ENCODE measurements at regions not wholly inside any gene's neighbourhood (a gene's known extent, or its start where the extent isn't known, plus 50 kb on each side); places are given as distances from the start of the nearest gene placed in this dataset.

- no peaks in the 10 kb centered on the region for H3K27me3 ChIP-seq
- H3K4me1 ChIP-seq: no peaks in the 10 kb centered on the region
- no peaks in the 10 kb centered on the region for H3K9me3 ChIP-seq
- no peaks in the 10 kb centered on the region for H3K36me3 ChIP-seq
- no peak for DNase-seq
- H3K27ac ChIP-seq: no peak overlapping the region
- intact Hi-C loops (cut with DNase I; ENCODE audit: low total_unique reads): no loop called here
- H3K4me3 ChIP-seq: no peak overlapping the region
- TF ChIP-seq POLR2A (IDR thresholded peaks at IDR 0.05): no peak
- TF ChIP-seq, protein P1, sequence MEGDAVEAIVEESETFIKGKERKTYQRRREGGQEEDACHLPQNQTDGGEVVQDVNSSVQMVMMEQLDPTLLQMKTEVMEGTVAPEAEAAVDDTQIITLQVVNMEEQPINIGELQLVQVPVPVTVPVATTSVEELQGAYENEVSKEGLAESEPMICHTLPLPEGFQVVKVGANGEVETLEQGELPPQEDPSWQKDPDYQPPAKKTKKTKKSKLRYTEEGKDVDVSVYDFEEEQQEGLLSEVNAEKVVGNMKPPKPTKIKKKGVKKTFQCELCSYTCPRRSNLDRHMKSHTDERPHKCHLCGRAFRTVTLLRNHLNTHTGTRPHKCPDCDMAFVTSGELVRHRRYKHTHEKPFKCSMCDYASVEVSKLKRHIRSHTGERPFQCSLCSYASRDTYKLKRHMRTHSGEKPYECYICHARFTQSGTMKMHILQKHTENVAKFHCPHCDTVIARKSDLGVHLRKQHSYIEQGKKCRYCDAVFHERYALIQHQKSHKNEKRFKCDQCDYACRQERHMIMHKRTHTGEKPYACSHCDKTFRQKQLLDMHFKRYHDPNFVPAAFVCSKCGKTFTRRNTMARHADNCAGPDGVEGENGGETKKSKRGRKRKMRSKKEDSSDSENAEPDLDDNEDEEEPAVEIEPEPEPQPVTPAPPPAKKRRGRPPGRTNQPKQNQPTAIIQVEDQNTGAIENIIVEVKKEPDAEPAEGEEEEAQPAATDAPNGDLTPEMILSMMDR (IDR thresholded peaks at IDR 0.05): no peak
Measured at GRCh38 chr3:137820366-137820765, 56.3 kb downstream of the SOX14 start.

DNA sequence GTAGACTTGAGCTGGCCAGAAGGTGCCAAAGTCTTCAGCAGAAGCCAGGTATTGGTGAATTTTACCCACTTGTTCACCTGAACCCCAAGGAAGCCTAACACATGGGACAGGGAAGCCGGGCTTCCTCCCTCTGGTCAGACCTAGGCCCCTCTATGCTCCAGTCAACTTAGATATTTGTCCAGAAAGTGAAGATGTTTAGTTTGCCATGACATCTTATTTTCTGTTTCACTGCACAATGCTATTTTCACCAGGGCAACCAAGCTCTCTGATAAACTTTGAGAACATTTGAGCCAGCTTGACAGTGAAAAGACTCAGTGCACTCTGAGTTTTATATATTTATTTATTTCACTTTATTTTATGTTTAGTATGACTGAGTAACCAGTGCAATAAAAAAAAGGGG, 71.0 kb downstream of the SOX14 start:
- Histone ChIP-seq H3K4me3 (no peak overlapping the region), H3K4me1 (no peaks in the 10 kb centered on the region), H3K27ac (no peak overlapping the region), H3K9me3 (no peaks in the 10 kb centered on the region), H3K27me3 (no peaks in the 10 kb centered on the region), H3K36me3 (no peaks in the 10 kb centered on the region)
- intact Hi-C loops (cut with DNase I; ENCODE audit: low total_unique reads): no loop called here
- TF ChIP-seq, protein P1 (IDR thresholded peaks at IDR 0.05): no peak
- no peak for TF ChIP-seq POLR2A (IDR thresholded peaks at IDR 0.05)
- DNase-seq: no peak

DNA sequence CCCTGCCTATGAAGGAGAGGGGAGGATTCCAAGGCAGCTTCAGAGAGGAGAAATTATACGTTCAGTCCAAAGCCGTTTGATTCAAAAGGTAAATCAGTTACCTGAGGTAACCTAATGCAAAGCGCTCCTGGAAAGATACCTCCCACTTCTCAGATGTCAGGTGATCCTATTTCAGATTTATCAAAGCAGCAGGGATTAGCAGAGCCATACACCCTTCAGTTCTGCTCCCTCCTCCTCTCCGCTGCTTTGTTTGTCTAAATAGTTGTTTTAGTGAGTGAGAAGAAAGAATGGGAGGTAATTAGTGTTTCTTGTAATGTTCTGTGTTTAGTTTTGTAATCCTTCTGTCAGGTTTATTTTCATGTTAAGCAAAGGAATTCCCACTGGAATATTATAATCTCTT, 81.1 kb downstream of the SOX14 start:
- Histone ChIP-seq H3K36me3 (no peaks in the 10 kb centered on the region), H3K9me3 (no peaks in the 10 kb centered on the region), H3K27me3 (no peaks in the 10 kb centered on the region), H3K4me3 (no peak overlapping the region), H3K27ac (no peak overlapping the region), H3K4me1 (no peaks in the 10 kb centered on the region)
- intact Hi-C loops (cut with DNase I; ENCODE audit: low total_unique reads): no loop called here
- no peak for DNase-seq
- TF ChIP-seq POLR2A (IDR thresholded peaks at IDR 0.05): no peak
- TF ChIP-seq, protein P1 (IDR thresholded peaks at IDR 0.05): no peak

- intact Hi-C loops (cut with DNase I; ENCODE audit: low total_unique reads): no loop called here
- no peaks in the 10 kb centered on the region for H3K4me1 ChIP-seq
- H3K9me3 ChIP-seq: no peaks in the 10 kb centered on the region
- H3K4me3 ChIP-seq: no peak overlapping the region
- H3K36me3 ChIP-seq: no peaks in the 10 kb centered on the region
- H3K27ac ChIP-seq: no peak overlapping the region
- TF ChIP-seq POLR2A (IDR thresholded peaks at IDR 0.05): no peak
- TF ChIP-seq, protein P1 (IDR thresholded peaks at IDR 0.05): no peak
- H3K27me3 ChIP-seq: no peaks in the 10 kb centered on the region
- no peak for DNase-seq
Measured at GRCh38 chr3:137845666-137846065, 81.6 kb downstream of the SOX14 start.

DNA sequence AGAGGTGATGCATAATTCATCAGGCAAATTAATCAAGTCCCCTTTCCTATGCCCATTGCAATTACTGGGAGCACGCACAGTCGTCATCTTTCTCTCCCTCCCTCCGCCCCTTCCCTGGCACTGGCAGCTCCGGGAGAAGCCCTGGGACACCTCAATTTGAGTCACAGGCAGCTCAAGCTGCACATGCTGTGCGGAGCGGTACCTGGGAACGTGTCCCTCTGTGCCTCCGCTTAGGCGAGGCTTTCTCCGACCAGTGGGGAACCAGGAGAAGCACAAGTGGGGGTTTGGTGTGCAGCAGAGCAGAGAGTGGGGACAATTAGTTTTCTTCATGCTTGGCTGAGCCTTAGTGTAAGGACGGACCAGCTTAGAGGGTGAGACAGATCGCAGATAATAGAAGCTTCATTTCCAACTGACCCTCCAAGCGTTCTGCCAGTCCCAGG, 88.3 kb downstream of the SOX14 start:
- Histone ChIP-seq H3K4me1 (no peaks in the 10 kb centered on the region), H3K27ac (no peak overlapping the region), H3K36me3 (no peaks in the 10 kb centered on the region), H3K4me3 (no peak overlapping the region), H3K27me3 (no peaks in the 10 kb centered on the region), H3K9me3 (no peaks in the 10 kb centered on the region)
- TF ChIP-seq, protein P1 (IDR thresholded peaks at IDR 0.05): no peak
- TF ChIP-seq POLR2A (IDR thresholded peaks at IDR 0.05): no peak
- intact Hi-C loops (cut with DNase I; ENCODE audit: low total_unique reads): no loop called here
- DNase-seq: no peak

All from uterus (tissue), 3 donors.